Activated CD8-positive, alpha-beta T cell treated with anti-CD3 and anti-CD28 coated beads for 36 hours (primary cell): ENCODE measurements at regions not wholly inside any gene's neighbourhood (a gene's known extent, or its start where the extent isn't known, plus 50 kb on each side); places are given as distances from the start of the nearest gene placed in this dataset.
"Not testable (repeated sequence)": the region's sequence is repeated elsewhere in the genome, so short reads cannot be mapped to it uniquely, and the experiment has no call there.

Experiments
- ATAC-seq: fragments of 200-7000 bp; cut with Tn5 transposase; one replicate; pipeline ENCODE4 v1.10.0; 2021; ENCODE audit warnings: mild to moderate bottlenecking, moderate library complexity
- CTCF ChIA-PET: fragments of 350-600 bp; sonication (Branson Sonifier 250); formaldehyde crosslinking; loops from one replicate; lab custom pipeline; 2021; ENCODE audit warnings: antibody characterized with exemption; lab: Charles Lee
- POLR2A ChIA-PET: fragments of 350-600 bp; sonication (Branson Sonifier 250); formaldehyde crosslinking; loops from one replicate; lab custom pipeline; 2021; ENCODE audit warnings: antibody characterized with exemption; lab: Charles Lee
- DNase-seq: peaks from one replicate; pipeline ENCODE4 v3.0.0-alpha.2; 2020
- H3K27ac Mint-ChIP-seq: one replicate; pipeline ENCODE4 v1.8.0; 2021; ENCODE audit warnings: mild to moderate bottlenecking, mixed read lengths
- H3K27me3 Mint-ChIP-seq: one replicate; pipeline ENCODE4 v1.8.0; 2021; ENCODE audit warnings: mixed read lengths
- H3K36me3 Mint-ChIP-seq: one replicate; pipeline ENCODE4 v1.8.0; 2021; ENCODE audit warnings: low read depth, mixed read lengths
- H3K4me1 Mint-ChIP-seq: one replicate; pipeline ENCODE4 v1.8.0; 2021; ENCODE audit warnings: low read depth, mixed read lengths
- H3K4me3 Mint-ChIP-seq: one replicate; pipeline ENCODE4 v1.8.0; 2021; ENCODE audit warnings: mild to moderate bottlenecking, moderate library complexity, mixed read lengths
- H3K9me3 Mint-ChIP-seq: one replicate; pipeline ENCODE4 v1.8.0; 2021; ENCODE audit warnings: mixed read lengths
- intact Hi-C: fragments of 100-400 bp; cut with micrococcal nuclease; formaldehyde crosslinking; loops from one replicate; pipeline ENCODE4 v1.10.0; 2022
- TF ChIP-seq, protein P1 (sequence below): fragments of 200-600 bp; IDR thresholded peaks from one replicate; pipeline ENCODE4 v1.8.0; 2022; ENCODE audit warnings: antibody characterized with exemption, mild to moderate bottlenecking

DNA sequence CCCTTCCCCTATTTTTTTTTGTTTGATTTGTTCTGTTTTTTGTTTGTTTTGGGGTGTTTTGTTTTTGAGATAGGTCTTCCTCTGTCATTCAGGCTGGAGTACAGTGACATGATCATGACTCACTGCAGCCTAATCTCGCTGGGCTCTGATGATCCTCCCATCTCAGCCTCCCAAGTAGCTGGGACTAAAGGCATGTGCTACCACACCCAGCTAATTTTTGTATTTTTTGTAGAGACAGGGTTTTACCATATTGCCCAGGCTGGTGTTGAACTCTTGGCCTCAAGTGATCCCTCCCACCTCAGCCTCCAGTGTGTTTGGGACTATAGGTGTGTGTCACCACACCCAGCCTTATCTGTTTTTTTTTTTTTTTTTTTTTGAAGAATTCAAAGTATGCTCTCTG, 605.4 kb downstream of the DNAH5 start:
- Mint-ChIP-seq H3K4me3 (no peak overlapping the region), H3K9me3 (peaks cover 20% of the 10 kb centered on the region), H3K27me3 (no peaks in the 10 kb centered on the region), H3K27ac (no peak overlapping the region), H3K36me3 (no peaks in the 10 kb centered on the region), H3K4me1 (no peaks in the 10 kb centered on the region)
- ATAC-seq, result no peak
- ChIA-PET POLR2A (no interaction called here), CTCF (no interaction called here)
- TF ChIP-seq, protein P1, sequence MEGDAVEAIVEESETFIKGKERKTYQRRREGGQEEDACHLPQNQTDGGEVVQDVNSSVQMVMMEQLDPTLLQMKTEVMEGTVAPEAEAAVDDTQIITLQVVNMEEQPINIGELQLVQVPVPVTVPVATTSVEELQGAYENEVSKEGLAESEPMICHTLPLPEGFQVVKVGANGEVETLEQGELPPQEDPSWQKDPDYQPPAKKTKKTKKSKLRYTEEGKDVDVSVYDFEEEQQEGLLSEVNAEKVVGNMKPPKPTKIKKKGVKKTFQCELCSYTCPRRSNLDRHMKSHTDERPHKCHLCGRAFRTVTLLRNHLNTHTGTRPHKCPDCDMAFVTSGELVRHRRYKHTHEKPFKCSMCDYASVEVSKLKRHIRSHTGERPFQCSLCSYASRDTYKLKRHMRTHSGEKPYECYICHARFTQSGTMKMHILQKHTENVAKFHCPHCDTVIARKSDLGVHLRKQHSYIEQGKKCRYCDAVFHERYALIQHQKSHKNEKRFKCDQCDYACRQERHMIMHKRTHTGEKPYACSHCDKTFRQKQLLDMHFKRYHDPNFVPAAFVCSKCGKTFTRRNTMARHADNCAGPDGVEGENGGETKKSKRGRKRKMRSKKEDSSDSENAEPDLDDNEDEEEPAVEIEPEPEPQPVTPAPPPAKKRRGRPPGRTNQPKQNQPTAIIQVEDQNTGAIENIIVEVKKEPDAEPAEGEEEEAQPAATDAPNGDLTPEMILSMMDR, result no peak
- intact Hi-C loops, result no loop called here
- no peak for DNase-seq

DNA sequence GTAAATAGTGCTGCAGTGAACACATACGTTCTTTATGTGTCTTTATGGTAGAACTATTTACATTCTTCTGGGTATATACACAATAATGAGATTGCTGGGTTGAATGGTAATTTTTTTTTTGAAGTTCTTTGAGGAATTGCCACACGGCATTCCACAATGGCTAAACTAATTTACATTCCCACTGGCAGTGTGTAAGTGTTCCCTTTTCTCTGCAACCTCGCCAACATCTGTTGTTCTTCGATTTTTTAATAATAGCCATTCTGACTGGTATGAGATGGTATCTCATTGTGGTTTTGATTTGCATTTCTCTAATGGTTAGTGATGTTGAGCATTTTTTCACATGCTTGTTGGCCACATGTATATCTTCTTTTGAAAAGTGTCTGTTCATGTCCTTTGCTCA, 609.5 kb downstream of the DNAH5 start:
- H3K27ac Mint-ChIP-seq, H3K4me1 Mint-ChIP-seq, H3K9me3 Mint-ChIP-seq, DNase-seq, ATAC-seq, CTCF ChIA-PET, H3K4me3 Mint-ChIP-seq, intact Hi-C loops, H3K36me3 Mint-ChIP-seq, POLR2A ChIA-PET, H3K27me3 Mint-ChIP-seq: not testable (repeated sequence)

DNA sequence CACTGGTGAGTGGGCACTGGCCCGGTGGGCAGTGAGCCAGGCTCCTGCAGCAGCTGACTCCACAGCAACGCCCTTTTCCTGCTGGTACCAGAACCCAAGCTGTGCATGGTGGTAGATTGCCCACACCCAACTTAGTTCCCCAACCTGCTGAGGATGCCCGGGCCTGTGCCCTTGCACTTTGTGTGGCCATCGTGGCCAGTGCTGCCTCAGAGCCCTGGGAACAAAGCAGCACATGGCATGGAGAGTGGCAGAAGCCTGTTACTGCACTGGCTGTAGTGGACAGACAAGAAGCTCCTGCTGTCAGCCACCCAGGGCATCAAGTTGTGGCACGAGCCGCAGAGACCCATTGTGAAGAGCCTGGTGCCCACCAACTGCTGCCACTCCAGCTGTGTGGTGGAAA, 612.9 kb downstream of the DNAH5 start:
- ATAC-seq (no peak), DNase-seq (no peak)
- Mint-ChIP-seq H3K4me3 (no peak overlapping the region), H3K4me1 (no peaks in the 10 kb centered on the region), H3K27ac (no peak overlapping the region), H3K36me3 (no peaks in the 10 kb centered on the region), H3K27me3 (no peaks in the 10 kb centered on the region), H3K9me3 (peaks cover 1% of the 10 kb centered on the region)
- ChIA-PET POLR2A (no interaction called here), CTCF (no interaction called here)
- TF ChIP-seq, protein P1, result no peak
- intact Hi-C loops, result no loop called here

DNA sequence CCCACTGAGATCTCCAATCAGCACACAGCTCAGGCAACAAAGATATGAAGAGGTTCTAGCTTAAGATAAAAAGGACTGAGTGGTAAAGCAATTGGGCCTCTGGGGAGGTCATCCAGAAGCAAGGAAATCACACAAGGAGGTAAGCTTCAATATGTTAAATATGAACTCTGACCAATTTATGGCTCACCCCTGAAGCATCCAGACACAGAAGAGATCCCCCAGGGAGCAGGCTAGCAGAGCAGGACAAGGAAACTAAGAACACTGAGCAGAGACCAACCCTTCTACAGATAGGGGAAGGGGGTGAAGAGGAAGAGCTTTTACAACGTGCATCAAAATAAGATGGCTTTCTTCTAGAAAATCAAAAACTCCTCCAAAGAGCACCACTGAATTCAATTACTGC, 616.2 kb downstream of the DNAH5 start:
- DNase-seq (no peak), ATAC-seq (no peak)
- H3K27me3 Mint-ChIP-seq, result no peaks in the 10 kb centered on the region
- peaks cover 1% of the 10 kb centered on the region for H3K9me3 Mint-ChIP-seq
- POLR2A ChIA-PET, result no interaction called here
- TF ChIP-seq, protein P1, result no peak
- no peak overlapping the region for H3K27ac Mint-ChIP-seq
- no peaks in the 10 kb centered on the region for H3K4me1 Mint-ChIP-seq
- CTCF ChIA-PET, result no interaction called here
- no peak overlapping the region for H3K4me3 Mint-ChIP-seq
- no peaks in the 10 kb centered on the region for H3K36me3 Mint-ChIP-seq
- intact Hi-C loops, result no loop called here

DNA sequence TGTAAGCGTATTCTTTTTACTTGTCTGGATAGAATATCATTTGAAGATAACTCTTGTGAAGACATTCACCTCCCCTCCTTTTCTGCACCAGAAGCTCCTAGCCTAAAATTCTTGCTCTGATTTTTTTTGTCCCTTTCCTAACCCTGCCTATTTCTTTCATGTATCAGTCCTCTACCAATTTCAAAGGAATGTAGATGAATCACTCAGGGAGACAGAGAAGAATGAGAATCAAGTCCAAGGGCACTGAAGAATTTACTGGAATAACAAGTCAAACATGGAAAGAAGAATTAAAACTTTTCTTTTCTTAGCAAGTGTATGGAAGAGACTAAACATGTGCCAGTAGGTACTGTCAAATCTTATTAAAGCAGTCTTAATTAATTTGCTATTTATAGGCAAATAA, 618.7 kb downstream of the DNAH5 start:
- Mint-ChIP-seq H3K4me3 (no peak overlapping the region), H3K27me3 (no peaks in the 10 kb centered on the region), H3K9me3 (peaks cover 1% of the 10 kb centered on the region), H3K36me3 (no peaks in the 10 kb centered on the region), H3K27ac (no peak overlapping the region), H3K4me1 (no peaks in the 10 kb centered on the region)
- TF ChIP-seq, protein P1, result no peak
- intact Hi-C loops, result no loop called here
- POLR2A ChIA-PET, result no interaction called here
- CTCF ChIA-PET, result no interaction called here
- ATAC-seq (no peak), DNase-seq (no peak)

DNA sequence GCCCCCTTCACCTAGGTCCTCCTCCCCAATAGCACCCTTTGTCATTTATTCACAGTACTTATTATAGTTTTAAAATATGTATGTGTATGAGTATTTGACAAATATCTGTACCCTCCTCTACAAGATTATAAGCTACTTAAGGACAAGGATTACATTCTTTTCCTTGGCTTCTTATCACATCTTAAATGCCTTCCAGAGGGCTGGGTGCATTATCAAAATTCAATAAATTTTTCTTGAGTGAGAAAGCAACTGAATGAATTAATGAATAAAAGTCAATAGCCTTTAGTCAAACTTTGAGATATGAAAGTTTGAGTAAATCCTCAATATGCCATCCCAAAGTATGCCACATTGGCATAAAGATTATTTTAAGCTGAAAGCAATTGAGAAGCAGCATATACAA, 621.7 kb downstream of the DNAH5 start:
- intact Hi-C loops, result no loop called here
- ChIA-PET CTCF (no interaction called here), POLR2A (interaction anchor here (0.6 kb wide), 1 partner anchor 1903 kb away, joined by 3 read pairs; no protein-coding TSS in a partner anchor)
- Mint-ChIP-seq H3K27ac (no peak overlapping the region), H3K9me3 (peaks cover 5% of the 10 kb centered on the region), H3K4me3 (no peak overlapping the region), H3K36me3 (no peaks in the 10 kb centered on the region), H3K4me1 (no peaks in the 10 kb centered on the region), H3K27me3 (no peaks in the 10 kb centered on the region)
- TF ChIP-seq, protein P1, result no peak
- ATAC-seq (no peak), DNase-seq (no peak)
